ENCODE measurements at regions not wholly inside any gene's neighbourhood (a gene's known extent, or its start where the extent isn't known, plus 50 kb on each side); places are given as distances from the start of the nearest gene placed in this dataset.

GRCh38 chr17:53462393-53462811, 360.3 kb upstream of the KIF2B start:
- TF ChIP-seq EGR1 (IDR thresholded peaks at IDR 0.05) (no peak), REST (IDR thresholded peaks at IDR 0.05; ENCODE audit: low read depth) (no peak), FOXM1 (IDR thresholded peaks at IDR 0.05; ENCODE audit: borderline replicate concordance, low read depth) (no peak), USF1 (IDR thresholded peaks at IDR 0.05) (no peak), TCF12 (IDR thresholded peaks at IDR 0.05; ENCODE audit: low read depth) (no peak), RAD21 (IDR thresholded peaks at IDR 0.05; ENCODE audit: low read depth) (no peak), TEAD4 (IDR thresholded peaks at IDR 0.05) (no peak), EP300 (IDR thresholded peaks at IDR 0.05; ENCODE audit: borderline replicate concordance) (no peak), TAF1 (IDR thresholded peaks at IDR 0.05; ENCODE audit: low read depth) (no peak), ZBTB7A (IDR thresholded peaks at IDR 0.05; ENCODE audit: low read depth) (no peak), YY1 (IDR thresholded peaks at IDR 0.05; ENCODE audit: low read depth) (no peak), CEBPB (IDR thresholded peaks at IDR 0.05) (no peak), CREB1 (IDR thresholded peaks at IDR 0.05; ENCODE audit: low read depth) (no peak), NFIC (IDR thresholded peaks at IDR 0.05) (no peak)
- TF ChIP-seq, protein P1, sequence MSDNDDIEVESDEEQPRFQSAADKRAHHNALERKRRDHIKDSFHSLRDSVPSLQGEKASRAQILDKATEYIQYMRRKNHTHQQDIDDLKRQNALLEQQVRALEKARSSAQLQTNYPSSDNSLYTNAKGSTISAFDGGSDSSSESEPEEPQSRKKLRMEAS (IDR thresholded peaks at IDR 0.05), result no peak

GRCh38 chr17:53454337-53454736, 368.4 kb upstream of the KIF2B start:
- TF ChIP-seq TCF12 (IDR thresholded peaks at IDR 0.05; ENCODE audit: low read depth), result no peak
- no peak for TF ChIP-seq YY1 (IDR thresholded peaks at IDR 0.05; ENCODE audit: low read depth)
- no peak for TF ChIP-seq EP300 (IDR thresholded peaks at IDR 0.05; ENCODE audit: borderline replicate concordance)
- TF ChIP-seq FOXM1 (IDR thresholded peaks at IDR 0.05; ENCODE audit: borderline replicate concordance, low read depth), result no peak
- TF ChIP-seq ZBTB7A (IDR thresholded peaks at IDR 0.05; ENCODE audit: low read depth), result no peak
- no peak for TF ChIP-seq TEAD4 (IDR thresholded peaks at IDR 0.05)

DNA sequence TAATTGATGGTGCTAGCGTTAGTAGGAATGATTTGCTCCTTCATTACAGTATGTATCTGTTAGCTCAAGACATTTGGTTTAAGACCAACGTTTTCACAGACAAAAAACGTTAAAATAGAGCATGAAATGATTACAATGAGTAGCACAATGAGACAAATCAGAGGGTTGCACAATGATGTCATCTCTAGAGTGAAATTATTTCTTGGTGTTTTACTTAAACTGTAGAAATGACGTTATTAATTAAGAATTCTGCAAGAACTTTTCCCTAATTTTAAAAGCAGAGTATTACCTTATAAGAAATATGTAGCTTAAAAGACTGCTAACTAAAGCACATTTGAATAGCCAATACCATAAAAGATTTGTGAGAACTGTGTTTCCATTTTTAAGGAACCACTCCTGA, 373.4 kb upstream of the KIF2B start:
- TF ChIP-seq CEBPB (IDR thresholded peaks at IDR 0.05), result no peak
- no peak for TF ChIP-seq NFIC (IDR thresholded peaks at IDR 0.05)
- TF ChIP-seq REST (IDR thresholded peaks at IDR 0.05; ENCODE audit: low read depth), result no peak
- TF ChIP-seq EGR1 (IDR thresholded peaks at IDR 0.05), result no peak
- TF ChIP-seq TAF1 (IDR thresholded peaks at IDR 0.05; ENCODE audit: low read depth), result no peak
- TF ChIP-seq ZBTB7A (IDR thresholded peaks at IDR 0.05; ENCODE audit: low read depth), result no peak
- TF ChIP-seq EP300 (IDR thresholded peaks at IDR 0.05; ENCODE audit: borderline replicate concordance), result no peak
- no peak for TF ChIP-seq TEAD4 (IDR thresholded peaks at IDR 0.05)
- TF ChIP-seq YY1 (IDR thresholded peaks at IDR 0.05; ENCODE audit: low read depth), result no peak
- TF ChIP-seq CREB1 (IDR thresholded peaks at IDR 0.05; ENCODE audit: low read depth), result no peak
- TF ChIP-seq, protein P1 (IDR thresholded peaks at IDR 0.05), result no peak
- no peak for TF ChIP-seq FOXM1 (IDR thresholded peaks at IDR 0.05; ENCODE audit: borderline replicate concordance, low read depth)
- no peak for TF ChIP-seq USF1 (IDR thresholded peaks at IDR 0.05)
- no peak for TF ChIP-seq RAD21 (IDR thresholded peaks at IDR 0.05; ENCODE audit: low read depth)
- TF ChIP-seq TCF12 (IDR thresholded peaks at IDR 0.05; ENCODE audit: low read depth), result no peak

DNA sequence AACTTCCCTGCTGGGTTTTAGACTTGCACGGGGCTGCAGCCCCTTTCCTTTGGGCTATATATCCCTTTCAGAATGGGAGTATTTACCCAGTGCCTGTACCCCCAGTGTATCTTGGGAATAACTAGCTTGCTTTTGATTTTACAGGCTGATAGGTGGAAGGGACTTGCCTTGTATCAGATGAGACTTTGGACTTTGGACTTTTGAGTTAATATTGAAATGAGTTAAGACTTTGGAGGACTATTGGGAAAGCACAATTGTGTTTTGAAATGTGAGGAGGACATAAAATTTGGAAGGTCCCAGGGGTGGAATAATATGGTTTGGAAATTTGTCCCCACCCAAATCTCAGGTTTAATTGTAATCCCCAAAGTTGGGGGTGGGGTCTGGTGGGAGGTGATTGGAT, 393.8 kb upstream of the KIF2B start:
- no peak for TF ChIP-seq CEBPB (IDR thresholded peaks at IDR 0.05)
- TF ChIP-seq, protein P1 (IDR thresholded peaks at IDR 0.05), result no peak
- TF ChIP-seq YY1 (IDR thresholded peaks at IDR 0.05; ENCODE audit: low read depth), result no peak
- TF ChIP-seq TAF1 (IDR thresholded peaks at IDR 0.05; ENCODE audit: low read depth), result no peak
- no peak for TF ChIP-seq TEAD4 (IDR thresholded peaks at IDR 0.05)
- TF ChIP-seq REST (IDR thresholded peaks at IDR 0.05; ENCODE audit: low read depth), result no peak
- TF ChIP-seq CREB1 (IDR thresholded peaks at IDR 0.05; ENCODE audit: low read depth), result no peak
- TF ChIP-seq EP300 (IDR thresholded peaks at IDR 0.05; ENCODE audit: borderline replicate concordance), result no peak
- no peak for TF ChIP-seq USF1 (IDR thresholded peaks at IDR 0.05)
- TF ChIP-seq ZBTB7A (IDR thresholded peaks at IDR 0.05; ENCODE audit: low read depth), result no peak
- TF ChIP-seq TCF12 (IDR thresholded peaks at IDR 0.05; ENCODE audit: low read depth), result no peak
- no peak for TF ChIP-seq FOXM1 (IDR thresholded peaks at IDR 0.05; ENCODE audit: borderline replicate concordance, low read depth)
- TF ChIP-seq RAD21 (IDR thresholded peaks at IDR 0.05; ENCODE audit: low read depth), result no peak

Measured in Ishikawa (cell line).